H1 (cell line): ENCODE measurements at regions not wholly inside any gene's neighbourhood (a gene's known extent, or its start where the extent isn't known, plus 50 kb on each side); places are given as distances from the start of the nearest gene placed in this dataset.
A peak's percentile ranks its signal among the peaks of the same experiment; 100 is the strongest.

ENCODE experiments used
- CTCF ChIA-PET: fragments of 300-600 bp; sonication (Branson Sonifier 250); formaldehyde crosslinking; loops from one replicate; lab custom pipeline; 2021; ENCODE audit not compliant: partially characterized antibody; lab: Charles Lee
- POLR2A ChIA-PET: fragments of 300-600 bp; sonication (Branson Sonifier 250); formaldehyde crosslinking; loops from one replicate; lab custom pipeline; 2021; ENCODE audit warnings: inconsistent platforms; ENCODE audit not compliant: partially characterized antibody; lab: Charles Lee
- DNase-seq, 2 experiments: peaks; one replicate each; pipeline versions ENCODE4 v3.0.0 to v3.0.0-alpha.2; 2010 to 2022; ENCODE audit warnings: low spot score in 2 of 2, low read depth in 1 of 2, mixed read lengths in 1 of 2
- FAIRE-seq: peaks from 2 replicates; lab custom pipeline; 2011; peaks lifted over from hg19 to GRCh38; lab: Jason Lieb, UNC
- H2AFZ ChIP-seq: 2 replicates; pipeline ENCODE4 v1.8.1; 2012; ENCODE audit warnings: low read length, inconsistent platforms
- H2AK5ac ChIP-seq: 2 replicates; pipeline ENCODE4 v1.6.1; 2013; ENCODE audit warnings: low read depth, low read length
- H2BK120ac ChIP-seq: replicated peaks from 2 replicates; pipeline ENCODE3; 2013; ENCODE audit warnings: low read depth, low read length, inconsistent platforms
- H2BK12ac ChIP-seq: 2 replicates; pipeline ENCODE4 v1.6.1; 2013; ENCODE audit warnings: low read depth, low read length
- H2BK15ac ChIP-seq: 2 replicates; pipeline ENCODE4 v1.6.1; 2013; ENCODE audit warnings: low read length
- H2BK20ac ChIP-seq: 2 replicates; pipeline ENCODE4 v1.6.1; 2013; ENCODE audit warnings: low read length
- H2BK5ac ChIP-seq: 2 replicates; pipeline ENCODE4 v1.6.1; 2013; ENCODE audit warnings: low read depth, low read length
- H3K14ac ChIP-seq: 2 replicates; pipeline ENCODE4 v1.6.1; 2013; ENCODE audit warnings: inconsistent platforms; ENCODE audit not compliant: insufficient read length
- H3K18ac ChIP-seq: 2 replicates; pipeline ENCODE4 v1.6.1; 2013; ENCODE audit warnings: low read length; ENCODE audit errors: extremely low read depth
- H3K23ac ChIP-seq: 2 replicates; pipeline ENCODE4 v1.6.1; 2013; ENCODE audit warnings: inconsistent platforms; ENCODE audit not compliant: insufficient read length
- H3K23me2 ChIP-seq: 2 replicates; pipeline ENCODE4 v1.6.1; 2013; ENCODE audit warnings: low read depth, low read length
- H3K27ac ChIP-seq: 2 replicates; pipeline ENCODE4 v1.6.1; 2011; ENCODE audit warnings: low read depth, low read length, inconsistent platforms
- H3K27me3 ChIP-seq, 4 experiments: replicated peaks in 1 of 4; 1 replicate in 1 of 4; 2 replicates in 3 of 4; pipeline versions ENCODE4 v1.6.1 to v1.8.1; 2011 to 2013; ENCODE audit warnings: low read length in 3 of 4, mild to moderate bottlenecking in 3 of 4, inconsistent platforms in 2 of 4, mixed read lengths in 2 of 4, moderate library complexity in 1 of 4; ENCODE audit not compliant: control insufficient read depth in 3 of 4, insufficient read depth in 3 of 4; ENCODE audit errors: extremely low read depth in 1 of 4
- H3K36me3 ChIP-seq, 4 experiments: 2 replicates each; pipeline versions ENCODE4 v1.6.1 to v1.8.1; 2011 to 2013; ENCODE audit warnings: mild to moderate bottlenecking in 4 of 4, low read length in 3 of 4, moderate library complexity in 2 of 4, control low read depth in 1 of 4, inconsistent platforms in 1 of 4; ENCODE audit not compliant: insufficient read depth in 4 of 4, control insufficient read depth in 2 of 4
- H3K4ac ChIP-seq: replicated peaks from 2 replicates; pipeline ENCODE3; 2013; ENCODE audit warnings: low read length, low read depth, mixed read lengths, inconsistent platforms; ENCODE audit not compliant: insufficient read length
- H3K4me1 ChIP-seq, 4 experiments: replicated peaks in 1 of 4; 1 replicate in 1 of 4; 2 replicates in 3 of 4; pipeline versions ENCODE4 v1.6.1 to v1.8.1; 2011 to 2013; ENCODE audit warnings: low read length in 3 of 4, inconsistent platforms in 2 of 4, mixed read lengths in 1 of 4; ENCODE audit not compliant: insufficient read depth in 4 of 4, control insufficient read depth in 3 of 4
- H3K4me2 ChIP-seq, 2 experiments: 2 replicates each; pipeline versions ENCODE4 v1.6.1 to v1.8.1; 2011 to 2013; ENCODE audit warnings: low read depth in 2 of 2, low read length in 2 of 2, control low read depth in 1 of 2, inconsistent platforms in 1 of 2, mild to moderate bottlenecking in 1 of 2; ENCODE audit not compliant: insufficient read depth in 1 of 2
- H3K4me3 ChIP-seq, 4 experiments: fragments of 200-600, 300-600 bp in 1 of 4; sonication (generic), shearing (Covaris generic), sonication (Bioruptor Twin) in 1 of 4; 2 replicates each; pipeline versions ENCODE4 v1.5.1 to v1.8.1; 2011 to 2016; ENCODE audit warnings: low read length in 4 of 4, low read depth in 3 of 4, control low read depth in 2 of 4, inconsistent platforms in 2 of 4, mild to moderate bottlenecking in 2 of 4, mixed read lengths in 1 of 4, moderate library complexity in 1 of 4; ENCODE audit not compliant: insufficient read depth in 2 of 4; ENCODE audit errors: extremely low read depth in 1 of 4
- H3K56ac ChIP-seq: replicated peaks from 2 replicates; pipeline ENCODE3; 2013; ENCODE audit warnings: low read depth, mild to moderate bottlenecking, mixed read lengths, low read length, inconsistent platforms; ENCODE audit not compliant: insufficient read length
- H3K79me1 ChIP-seq: 2 replicates; pipeline ENCODE4 v1.6.1; 2013; ENCODE audit warnings: low read depth, low read length, control low read depth
- H3K79me2 ChIP-seq, 2 experiments: 2 replicates each; pipeline versions ENCODE4 v1.6.1 to v1.8.1; 2012 to 2013; ENCODE audit warnings: low read length in 2 of 2, mild to moderate bottlenecking in 2 of 2, inconsistent platforms in 1 of 2; ENCODE audit not compliant: insufficient read depth in 2 of 2, control insufficient read depth in 1 of 2
- H3K9ac ChIP-seq, 4 experiments: replicated peaks in 1 of 4; 1 replicate in 1 of 4; 2 replicates in 3 of 4; pipeline versions ENCODE4 v1.6.1 to v1.8.1; 2011 to 2013; ENCODE audit warnings: low read depth in 3 of 4, low read length in 3 of 4, control low read depth in 2 of 4, mild to moderate bottlenecking in 2 of 4, moderate library complexity in 2 of 4, inconsistent platforms in 1 of 4; ENCODE audit errors: extremely low read depth in 1 of 4
- H3K9me3 ChIP-seq, 2 experiments: 2 replicates each; pipeline versions ENCODE4 v1.6.1 to v1.8.1; 2012 to 2013; ENCODE audit warnings: mild to moderate bottlenecking in 2 of 2, moderate library complexity in 2 of 2, control low read depth in 1 of 2, inconsistent platforms in 1 of 2, low read depth in 1 of 2, low read length in 1 of 2, mixed read lengths in 1 of 2; ENCODE audit not compliant: insufficient read depth in 2 of 2
- H4K20me1 ChIP-seq, 2 experiments: replicated peaks in 1 of 2; 2 replicates each; pipeline versions ENCODE3 to v1.8.1; 2011 to 2013; ENCODE audit warnings: inconsistent platforms in 2 of 2, low read length in 2 of 2, mild to moderate bottlenecking in 1 of 2; ENCODE audit not compliant: insufficient read depth in 2 of 2, control insufficient read depth in 1 of 2
- H4K5ac ChIP-seq: 2 replicates; pipeline ENCODE4 v1.6.1; 2013; ENCODE audit warnings: low read length, low read depth, mixed read lengths, inconsistent platforms; ENCODE audit not compliant: insufficient read length
- H4K8ac ChIP-seq: 2 replicates; pipeline ENCODE4 v1.8.0; 2013; ENCODE audit warnings: mild to moderate bottlenecking, moderate library complexity, low read length, inconsistent platforms; ENCODE audit not compliant: insufficient read depth; ENCODE audit errors: extremely low read depth
- H4K91ac ChIP-seq: replicated peaks from 2 replicates; pipeline ENCODE3; 2013; ENCODE audit warnings: low read length, mixed read lengths, inconsistent platforms; ENCODE audit not compliant: insufficient read length
- PHF8 ChIP-seq: fragments of 200-600 bp; sonication (generic); conservative IDR thresholded peaks from 2 replicates; pipeline ENCODE4 v1.7.1; 2012; ENCODE audit warnings: low read depth, mild to moderate bottlenecking, inconsistent platforms, low read length, moderate library complexity
- POU5F1 ChIP-seq: IDR thresholded peaks from 2 replicates; pipeline ENCODE4 v1.6.1; 2011; ENCODE audit warnings: low read depth, mild to moderate bottlenecking, low read length, moderate library complexity
- SRF ChIP-seq: IDR thresholded peaks from 2 replicates; pipeline ENCODE4 v1.6.1; 2011; ENCODE audit warnings: mild to moderate bottlenecking, low read depth, low read length, moderate library complexity
- YY1 ChIP-seq: IDR thresholded peaks from 2 replicates; pipeline ENCODE4 v1.6.1; 2011; ENCODE audit warnings: low read depth, mild to moderate bottlenecking, low read length
- WGBS, 2 experiments: shearing (Covaris generic) in 1 of 2; methylation state at CpG; one replicate each; pipeline versions ENCODE4 v1.1.6 to v1.1.7; 2013 to 2015; ENCODE audit warnings: low lambda C conversion rate in 2 of 2, mixed read lengths in 2 of 2, inconsistent platforms in 1 of 2, low coverage in 1 of 2, missing lambda C conversion rate in 1 of 2; ENCODE audit not compliant: insufficient replicate concordance in 2 of 2, insufficient coverage in 1 of 2, insufficient read length in 1 of 2; ENCODE audit errors: extremely low coverage in 1 of 2, missing lambda C conversion rate in 1 of 2; 5-methylcytosine and 5-hydroxymethylcytosine counted together

- no peaks in the 10 kb centered on the region for H3K9me3 ChIP-seq
- no peak overlapping the region for H3K23ac ChIP-seq
- no peak overlapping the region for H2AFZ ChIP-seq
- TF ChIP-seq PHF8 (no peak), YY1 (no peak), SRF (no peak), POU5F1 (no peak)
- CTCF ChIA-PET: interaction anchor here (1.6 to 3.0 kb wide), 2 partner anchors 9 to 27 kb away, joined by 3 to 13 read pairs; no protein-coding TSS in a partner anchor
- no peak overlapping the region for H2BK15ac ChIP-seq
- no peak overlapping the region for H4K5ac ChIP-seq
- H4K91ac ChIP-seq: no peak overlapping the region
- no peak overlapping the region for H2BK12ac ChIP-seq
- peaks cover 0 to 2% (median 0%) of the 10 kb centered on the region in 4 experiments; a peak in 1 of 7 replicates for H3K4me1 ChIP-seq
- H2BK120ac ChIP-seq: no peak overlapping the region
- DNase-seq (no peak), FAIRE-seq (no peak)
- no peaks in the 10 kb centered on the region for H3K27me3 ChIP-seq
- no peak overlapping the region for H2BK20ac ChIP-seq
- no peak overlapping the region for H3K4me2 ChIP-seq
- H3K18ac ChIP-seq: no peak overlapping the region
- H3K9ac ChIP-seq: no peak overlapping the region
- no peaks in the 10 kb centered on the region for H3K23me2 ChIP-seq
- peaks cover 0 to 19% of the 10 kb centered on the region in 2 experiments; a peak in 2 of 4 replicates for H3K79me2 ChIP-seq
- H4K20me1 ChIP-seq: peaks cover 0 to 2% of the 10 kb centered on the region in 2 experiments
- no peak overlapping the region for H3K14ac ChIP-seq
- 87% methylated on average over 4 of the region's 4 CpGs; no CpG with 5 or more reads in 1 of the 2 experiments for WGBS, 2 experiments
- no peak overlapping the region for H3K4me3 ChIP-seq
- H4K8ac ChIP-seq: no peak overlapping the region
- POLR2A ChIA-PET: interaction anchor here (1.1 kb wide), 1 partner anchor 10 kb away, joined by 4 read pairs; no protein-coding TSS in a partner anchor
- no peaks in the 10 kb centered on the region for H3K36me3 ChIP-seq
- H3K4ac ChIP-seq: no peak overlapping the region
- H2BK5ac ChIP-seq: no peak overlapping the region
- no peak overlapping the region for H3K56ac ChIP-seq
- peak overlapping the region; percentile 24; the same call in 1 of the 2 replicates for H3K27ac ChIP-seq
- no peak overlapping the region for H2AK5ac ChIP-seq
- no peaks in the 10 kb centered on the region; the same call in 1 of the 2 replicates for H3K79me1 ChIP-seq
Measured at GRCh38 chr14:71529848-71530247, 402.4 kb upstream of the RGS6 start.
